Neuronal stem cell (in vitro differentiated cells): ENCODE measurements at regions not wholly inside any gene's neighbourhood (a gene's known extent, or its start where the extent isn't known, plus 50 kb on each side); places are given as distances from the start of the nearest gene placed in this dataset.

Experiments
- DNase-seq: peaks from one replicate; pipeline ENCODE4 v3.0.0-alpha.2; 2013; ENCODE audit warnings: low spot score
- H2AFZ ChIP-seq: one replicate; pipeline ENCODE4 v1.6.1; 2013; ENCODE audit warnings: mild to moderate bottlenecking, low read length, inconsistent platforms
- H2AK5ac ChIP-seq: 2 replicates; pipeline ENCODE4 v1.6.1; 2013; ENCODE audit warnings: low read depth, mild to moderate bottlenecking, inconsistent platforms, low read length, moderate library complexity, mixed read lengths
- H2BK120ac ChIP-seq: 2 replicates; pipeline ENCODE4 v1.6.1; 2013; ENCODE audit warnings: low read depth, mild to moderate bottlenecking, inconsistent platforms, low read length, moderate library complexity, mixed read lengths
- H2BK12ac ChIP-seq: one replicate; pipeline ENCODE4 v1.6.1; 2013; ENCODE audit warnings: low read length, inconsistent platforms
- H2BK15ac ChIP-seq: 2 replicates; pipeline ENCODE4 v1.6.1; 2013; ENCODE audit warnings: mild to moderate bottlenecking, low read length, inconsistent platforms, mixed read lengths
- H2BK5ac ChIP-seq: one replicate; pipeline ENCODE4 v1.6.1; 2013; ENCODE audit warnings: inconsistent platforms, mild to moderate bottlenecking, low read length, moderate library complexity
- H3K14ac ChIP-seq: one replicate; pipeline ENCODE4 v1.6.1; 2013; ENCODE audit warnings: low read length, inconsistent platforms
- H3K18ac ChIP-seq: 2 replicates; pipeline ENCODE4 v1.6.1; 2013; ENCODE audit warnings: low read length, inconsistent platforms
- H3K23ac ChIP-seq: 2 replicates; pipeline ENCODE4 v1.6.1; 2013; ENCODE audit warnings: low read depth, mild to moderate bottlenecking, mixed read lengths, low read length, inconsistent platforms; ENCODE audit not compliant: poor library complexity
- H3K27ac ChIP-seq: replicated peaks from 3 replicates; pipeline ENCODE4 v1.5.1; 2013; ENCODE audit warnings: low read length, inconsistent platforms
- H3K27me3 ChIP-seq, 3 experiments: 2 replicates each; pipeline ENCODE4 v1.6.1; 2013; ENCODE audit warnings: low read length in 3 of 3, mild to moderate bottlenecking in 2 of 3, inconsistent platforms in 1 of 3, low read depth in 1 of 3, mixed read lengths in 1 of 3, moderate library complexity in 1 of 3; ENCODE audit not compliant: control insufficient read depth in 3 of 3, insufficient read depth in 3 of 3
- H3K36me3 ChIP-seq, 2 donors: replicated peaks in 1 of 2; 2 replicates each; pipeline ENCODE4 v1.6.1; 2013; ENCODE audit warnings: low read length in 2 of 2; ENCODE audit not compliant: control insufficient read depth in 2 of 2, insufficient read depth in 2 of 2
- H3K4ac ChIP-seq: 2 replicates; pipeline ENCODE4 v1.6.1; 2013; ENCODE audit warnings: inconsistent platforms, mild to moderate bottlenecking, low read length, moderate library complexity
- H3K4me1 ChIP-seq, 2 donors: 1 replicate in 1 of 2; 2 replicates in 1 of 2; pipeline ENCODE4 v1.6.1; 2013; ENCODE audit warnings: low read length in 2 of 2, low read depth in 1 of 2; ENCODE audit not compliant: control insufficient read depth in 2 of 2, insufficient read depth in 1 of 2
- H3K4me2 ChIP-seq: one replicate; pipeline ENCODE4 v1.6.1; 2013; ENCODE audit warnings: mild to moderate bottlenecking, low read length, inconsistent platforms; ENCODE audit not compliant: insufficient read depth, poor library complexity, severe bottlenecking
- H3K4me3 ChIP-seq, 2 donors: 2 replicates each; pipeline ENCODE4 v1.5.1; 2013; ENCODE audit warnings: low read length in 2 of 2, mild to moderate bottlenecking in 2 of 2, inconsistent platforms in 1 of 2, moderate library complexity in 1 of 2
- H3K79me1 ChIP-seq: one replicate; pipeline ENCODE4 v1.6.1; 2013; ENCODE audit warnings: low read depth, mild to moderate bottlenecking, inconsistent platforms, low read length, moderate library complexity
- H3K9ac ChIP-seq: one replicate; pipeline ENCODE4 v1.6.1; 2013; ENCODE audit warnings: mild to moderate bottlenecking, low read depth, low read length, inconsistent platforms; ENCODE audit not compliant: poor library complexity
- H3K9me3 ChIP-seq, 2 donors: replicated peaks in 1 of 2; 2 replicates each; pipeline versions ENCODE3 to v1.6.1; 2013; ENCODE audit warnings: low read length in 2 of 2, mild to moderate bottlenecking in 2 of 2, inconsistent platforms in 1 of 2, low read depth in 1 of 2, mixed read lengths in 1 of 2, moderate library complexity in 1 of 2; ENCODE audit not compliant: control insufficient read depth in 2 of 2, insufficient read depth in 1 of 2
- H4K8ac ChIP-seq: one replicate; pipeline ENCODE4 v1.6.1; 2013; ENCODE audit warnings: low read depth, mild to moderate bottlenecking, inconsistent platforms, low read length, moderate library complexity
- H4K91ac ChIP-seq: one replicate; pipeline ENCODE4 v1.6.1; 2013; ENCODE audit warnings: low read length, low read depth, mild to moderate bottlenecking, inconsistent platforms; ENCODE audit not compliant: poor library complexity
- WGBS, 2 donors: extraction: QIAGEN DNeasy Blood & Tissue Kit; methylation state at CpG; one replicate each; pipeline ENCODE4 v1.1.7; 2013; ENCODE audit warnings: missing lambda C conversion rate in 2 of 2, mixed read lengths in 1 of 2; ENCODE audit not compliant: insufficient read length in 2 of 2, insufficient replicate concordance in 1 of 2; ENCODE audit errors: extremely low coverage in 2 of 2; 5-methylcytosine and 5-hydroxymethylcytosine counted together

DNA sequence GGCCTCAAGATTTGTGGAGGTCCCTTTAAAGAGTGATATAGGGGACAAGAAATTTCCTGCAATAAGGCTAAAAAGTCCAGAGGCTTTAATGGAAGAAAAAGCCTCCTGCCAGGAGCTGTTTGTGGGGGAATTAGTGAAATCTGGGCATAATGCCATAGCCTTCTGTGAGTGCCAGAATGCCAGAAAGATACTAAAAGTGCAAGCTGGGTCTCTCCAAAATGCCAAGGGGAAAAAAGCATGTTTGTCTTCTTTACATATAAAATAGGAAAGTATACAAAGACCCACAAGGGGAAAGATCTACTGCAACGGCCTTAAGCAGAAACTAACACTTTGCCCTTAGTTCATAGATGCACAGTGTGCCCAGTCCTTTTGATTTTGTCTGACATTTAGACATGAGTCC, 647.7 kb upstream of the ZNF804A start:
- H3K23ac ChIP-seq: no peak overlapping the region
- H3K9ac ChIP-seq: no peak overlapping the region
- no peak for DNase-seq
- H3K36me3 ChIP-seq: no peaks in the 10 kb centered on the region
- no peak overlapping the region for H2BK12ac ChIP-seq
- H3K14ac ChIP-seq: no peak overlapping the region
- WGBS, 2 donors: no CpG with 5 or more reads among the region's 1 CpG
- no peaks in the 10 kb centered on the region for H3K4me1 ChIP-seq
- H4K91ac ChIP-seq: no peak overlapping the region
- no peak overlapping the region for H3K4me3 ChIP-seq
- H3K27ac ChIP-seq: no peak overlapping the region
- no peak overlapping the region for H3K4me2 ChIP-seq
- no peak overlapping the region for H2BK120ac ChIP-seq
- H2AK5ac ChIP-seq: no peak overlapping the region
- no peak overlapping the region for H3K18ac ChIP-seq
- no peak overlapping the region for H2BK5ac ChIP-seq
- no peaks in the 10 kb centered on the region for H3K27me3 ChIP-seq
- no peak overlapping the region for H4K8ac ChIP-seq
- H3K9me3 ChIP-seq: no peaks in the 10 kb centered on the region
- no peak overlapping the region for H2BK15ac ChIP-seq
- H3K79me1 ChIP-seq: no peaks in the 10 kb centered on the region
- H3K4ac ChIP-seq: no peak overlapping the region
- peak overlapping the region; percentile 7 for H2AFZ ChIP-seq

DNA sequence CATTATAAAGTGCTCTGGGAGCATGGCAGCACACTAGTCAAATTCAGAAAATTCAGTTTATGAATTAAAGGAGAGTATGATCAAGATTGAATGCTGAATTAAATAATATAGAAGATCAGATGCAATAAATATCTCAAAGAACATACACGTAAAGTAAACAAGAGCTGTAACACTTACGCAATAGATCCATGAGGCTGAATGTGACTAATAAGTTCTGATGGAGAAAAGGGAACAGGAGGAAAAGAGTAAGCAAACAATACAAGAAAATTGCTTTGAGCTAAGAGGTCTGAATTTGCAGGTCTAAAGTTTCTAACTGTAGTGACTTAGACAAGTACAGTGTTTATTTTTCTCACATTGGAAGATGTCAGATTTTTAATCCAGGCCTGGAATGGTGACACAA, 646.7 kb upstream of the ZNF804A start:
- H2BK12ac ChIP-seq: no peak overlapping the region
- H3K27ac ChIP-seq: no peak overlapping the region
- no peak overlapping the region for H3K9ac ChIP-seq
- WGBS, 2 donors: no CpG with 5 or more reads among the region's 2 CpGs
- no peak overlapping the region for H2AFZ ChIP-seq
- H2AK5ac ChIP-seq: no peak overlapping the region
- no peak overlapping the region for H3K14ac ChIP-seq
- H3K27me3 ChIP-seq: no peaks in the 10 kb centered on the region
- H3K23ac ChIP-seq: no peak overlapping the region
- H3K4me3 ChIP-seq: no peak overlapping the region
- H3K36me3 ChIP-seq: no peaks in the 10 kb centered on the region
- no peak overlapping the region for H2BK15ac ChIP-seq
- H3K9me3 ChIP-seq: no peaks in the 10 kb centered on the region
- no peak overlapping the region for H3K4me2 ChIP-seq
- no peak overlapping the region for H2BK120ac ChIP-seq
- no peak for DNase-seq
- no peak overlapping the region for H4K91ac ChIP-seq
- H4K8ac ChIP-seq: no peak overlapping the region
- H3K4ac ChIP-seq: no peak overlapping the region
- H2BK5ac ChIP-seq: no peak overlapping the region
- H3K18ac ChIP-seq: no peak overlapping the region
- H3K79me1 ChIP-seq: no peaks in the 10 kb centered on the region
- no peaks in the 10 kb centered on the region for H3K4me1 ChIP-seq

DNA sequence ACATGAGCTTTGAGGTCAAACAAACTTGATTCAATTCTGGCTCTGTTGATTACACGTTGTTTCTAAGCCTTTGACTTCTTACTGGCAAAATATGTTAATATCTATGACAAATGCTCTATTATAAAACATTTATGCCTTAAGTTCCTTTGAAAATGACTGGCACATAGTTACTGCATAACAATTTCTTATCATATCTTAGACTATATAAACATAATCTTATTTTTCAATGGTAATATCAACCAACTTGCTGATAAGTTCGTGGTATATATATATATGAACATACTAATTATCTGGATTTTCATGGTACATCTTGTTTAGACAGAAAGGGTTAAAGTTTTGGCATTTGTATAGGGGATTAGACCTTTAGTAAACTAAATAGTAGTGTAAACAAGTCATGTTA, 645.6 kb upstream of the ZNF804A start:
- H3K4me3 ChIP-seq: no peak overlapping the region
- no peak overlapping the region for H3K23ac ChIP-seq
- no peak overlapping the region for H2BK15ac ChIP-seq
- H4K8ac ChIP-seq: no peak overlapping the region
- no peaks in the 10 kb centered on the region for H3K4me1 ChIP-seq
- no CpG with 5 or more reads among the region's 2 CpGs for WGBS, 2 donors
- H2BK120ac ChIP-seq: no peak overlapping the region
- no peak overlapping the region for H2BK12ac ChIP-seq
- DNase-seq: no peak
- H3K9ac ChIP-seq: no peak overlapping the region
- H3K14ac ChIP-seq: no peak overlapping the region
- H2BK5ac ChIP-seq: no peak overlapping the region
- H3K79me1 ChIP-seq: no peaks in the 10 kb centered on the region
- H3K4me2 ChIP-seq: no peak overlapping the region
- no peaks in the 10 kb centered on the region for H3K36me3 ChIP-seq
- no peaks in the 10 kb centered on the region for H3K27me3 ChIP-seq
- no peak overlapping the region for H3K4ac ChIP-seq
- no peak overlapping the region for H3K18ac ChIP-seq
- no peak overlapping the region for H2AK5ac ChIP-seq
- no peak overlapping the region for H3K27ac ChIP-seq
- no peaks in the 10 kb centered on the region for H3K9me3 ChIP-seq
- H4K91ac ChIP-seq: no peak overlapping the region
- H2AFZ ChIP-seq: no peak overlapping the region

DNA sequence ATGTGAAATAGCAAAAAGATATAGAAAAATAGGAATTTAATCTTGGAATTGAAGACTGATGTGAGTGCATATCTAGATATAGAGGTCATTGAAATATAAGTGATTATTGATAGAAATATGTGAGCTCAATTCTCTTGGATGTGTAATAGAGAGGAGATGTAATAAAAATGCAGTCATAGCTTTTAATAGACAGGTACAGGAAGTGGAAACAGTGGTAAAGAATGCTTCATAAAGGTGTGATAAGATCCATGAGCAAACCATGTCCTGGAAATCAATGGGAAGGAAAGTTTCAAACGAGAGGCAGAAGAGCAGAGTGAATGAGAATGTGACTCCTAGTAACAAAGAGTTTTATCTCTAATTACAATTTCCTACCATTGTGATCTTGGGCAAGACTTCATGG, 634.7 kb upstream of the ZNF804A start:
- no peak overlapping the region for H3K9ac ChIP-seq
- no peak overlapping the region for H3K4me3 ChIP-seq
- no peak overlapping the region for H3K27ac ChIP-seq
- no peaks in the 10 kb centered on the region for H3K4me1 ChIP-seq
- H2BK15ac ChIP-seq: no peak overlapping the region
- no peaks in the 10 kb centered on the region for H3K27me3 ChIP-seq
- DNase-seq: no peak
- no peaks in the 10 kb centered on the region for H3K79me1 ChIP-seq
- no peak overlapping the region for H3K18ac ChIP-seq
- H3K9me3 ChIP-seq: no peaks in the 10 kb centered on the region
- no peak overlapping the region for H3K23ac ChIP-seq
- H3K14ac ChIP-seq: no peak overlapping the region
- H2BK120ac ChIP-seq: no peak overlapping the region
- H2BK5ac ChIP-seq: no peak overlapping the region
- WGBS, 2 donors: no CpG with 5 or more reads among the region's 1 CpG
- H4K91ac ChIP-seq: no peak overlapping the region
- H4K8ac ChIP-seq: no peak overlapping the region
- no peak overlapping the region for H2AFZ ChIP-seq
- no peaks in the 10 kb centered on the region for H3K36me3 ChIP-seq
- H3K4ac ChIP-seq: no peak overlapping the region
- no peak overlapping the region for H2AK5ac ChIP-seq
- H2BK12ac ChIP-seq: no peak overlapping the region
- no peak overlapping the region for H3K4me2 ChIP-seq
